SK-N-MC (cell line): ENCODE measurements at regions not wholly inside any gene's neighbourhood (a gene's known extent, or its start where the extent isn't known, plus 50 kb on each side); places are given as distances from the start of the nearest gene placed in this dataset.

Source experiments
- EZH2 ChIP-seq: fragments of 200-600 bp; sonication (generic); IDR thresholded peaks from one replicate; pipeline ENCODE4 v1.6.1; 2017; ENCODE audit warnings: antibody characterized with exemption
- FOXP2 ChIP-seq: optimal IDR thresholded peaks from 2 replicates; pipeline ENCODE3; 2011; ENCODE audit warnings: mild to moderate bottlenecking, moderate library complexity; ENCODE audit not compliant: insufficient read depth; ENCODE audit errors: extremely low read length, control extremely low read depth
- POLR2AphosphoS5 ChIP-seq: IDR thresholded peaks from 2 replicates; pipeline ENCODE4 v1.6.1; 2012; ENCODE audit warnings: mild to moderate bottlenecking, low read depth, low read length, borderline replicate concordance

- no peak for TF ChIP-seq EZH2
- TF ChIP-seq POLR2AphosphoS5: no peak
- TF ChIP-seq FOXP2: no peak
These were observed 523.0 kb upstream of the NBEA start for GRCh38 chr13:34419025-34419424.
